Right lobe of liver (tissue), 4 donors: ENCODE measurements at regions not wholly inside any gene's neighbourhood (a gene's known extent, or its start where the extent isn't known, plus 50 kb on each side); places are given as distances from the start of the nearest gene placed in this dataset.

Experiments
- POLR2A ChIP-seq: fragments of 450-650 bp; IDR thresholded peaks from one replicate; pipeline ENCODE4 v1.6.1; 2017; ENCODE audit warnings: antibody characterized with exemption, mild to moderate bottlenecking
- TF ChIP-seq, protein P1 (sequence below), 4 donors: fragments of 200-600 bp in 3 of 4; fragments of 450-650 bp in 1 of 4; IDR thresholded peaks; one replicate each; pipeline versions ENCODE4 v1.5.1 to v1.8.0; 2016 to 2022; ENCODE audit warnings: antibody characterized with exemption in 4 of 4, mild to moderate bottlenecking in 2 of 4
- donor health status: DM: no; HTN: no; CAD: no.
- donor health status: DM: no; HTN: no; CAD: no.
- donor health status: DM: no; HTN: yes; CAD: no.

DNA sequence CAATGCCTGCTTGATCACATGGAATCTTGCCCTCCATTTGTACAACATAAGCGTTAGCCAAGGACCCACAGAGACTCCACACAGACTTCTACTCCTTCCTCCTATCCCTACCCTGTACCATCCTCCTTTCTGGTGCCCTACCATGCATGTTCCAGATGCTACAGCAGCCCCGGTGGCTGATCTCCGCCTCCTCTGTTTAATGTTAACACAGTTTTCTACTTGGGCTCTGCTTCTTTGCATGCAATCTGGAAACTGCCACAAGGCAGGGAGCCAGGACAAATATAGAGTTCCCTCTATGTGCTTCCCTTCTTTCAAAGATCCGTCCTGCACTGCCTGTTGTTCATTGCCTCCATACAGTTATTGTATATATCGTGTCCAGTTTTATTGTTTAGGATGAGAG, 368.6 kb upstream of the TENM3 start:
- TF ChIP-seq, protein P1, sequence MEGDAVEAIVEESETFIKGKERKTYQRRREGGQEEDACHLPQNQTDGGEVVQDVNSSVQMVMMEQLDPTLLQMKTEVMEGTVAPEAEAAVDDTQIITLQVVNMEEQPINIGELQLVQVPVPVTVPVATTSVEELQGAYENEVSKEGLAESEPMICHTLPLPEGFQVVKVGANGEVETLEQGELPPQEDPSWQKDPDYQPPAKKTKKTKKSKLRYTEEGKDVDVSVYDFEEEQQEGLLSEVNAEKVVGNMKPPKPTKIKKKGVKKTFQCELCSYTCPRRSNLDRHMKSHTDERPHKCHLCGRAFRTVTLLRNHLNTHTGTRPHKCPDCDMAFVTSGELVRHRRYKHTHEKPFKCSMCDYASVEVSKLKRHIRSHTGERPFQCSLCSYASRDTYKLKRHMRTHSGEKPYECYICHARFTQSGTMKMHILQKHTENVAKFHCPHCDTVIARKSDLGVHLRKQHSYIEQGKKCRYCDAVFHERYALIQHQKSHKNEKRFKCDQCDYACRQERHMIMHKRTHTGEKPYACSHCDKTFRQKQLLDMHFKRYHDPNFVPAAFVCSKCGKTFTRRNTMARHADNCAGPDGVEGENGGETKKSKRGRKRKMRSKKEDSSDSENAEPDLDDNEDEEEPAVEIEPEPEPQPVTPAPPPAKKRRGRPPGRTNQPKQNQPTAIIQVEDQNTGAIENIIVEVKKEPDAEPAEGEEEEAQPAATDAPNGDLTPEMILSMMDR (IDR thresholded peaks at IDR 0.05): no peak
- no peak for TF ChIP-seq POLR2A
